Activated T-cell treated with anti-CD3 and anti-CD28 coated beads, Interleukin-2, amount 50 U/mL, for 1 hour (primary cell): ENCODE measurements at regions not wholly inside any gene's neighbourhood (a gene's known extent, or its start where the extent isn't known, plus 50 kb on each side); places are given as distances from the start of the nearest gene placed in this dataset.

Source experiments
- DNase-seq: peaks from one replicate; pipeline ENCODE4 v3.0.0-alpha.2; 2020

DNA sequence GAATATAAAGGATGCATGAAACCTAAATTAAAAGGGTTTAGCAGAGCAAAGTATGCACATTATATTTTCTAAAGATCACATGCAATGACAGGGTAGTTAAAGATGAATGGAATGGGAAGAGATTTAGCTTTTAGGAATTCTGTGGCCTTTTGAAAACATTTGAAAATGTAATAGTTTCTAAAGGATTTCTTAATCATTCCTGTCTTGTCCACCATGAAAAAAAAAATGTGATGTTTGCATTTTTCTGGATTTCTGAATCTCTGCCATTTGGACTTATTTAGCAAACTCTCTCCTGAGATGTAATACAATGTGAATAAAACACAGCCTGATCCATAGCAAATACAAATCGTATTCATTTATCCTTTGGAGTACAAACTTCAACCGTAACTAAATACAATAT lies 126.6 kb upstream of the RAB11FIP2 start:
- DNase-seq, result no peak

DNA sequence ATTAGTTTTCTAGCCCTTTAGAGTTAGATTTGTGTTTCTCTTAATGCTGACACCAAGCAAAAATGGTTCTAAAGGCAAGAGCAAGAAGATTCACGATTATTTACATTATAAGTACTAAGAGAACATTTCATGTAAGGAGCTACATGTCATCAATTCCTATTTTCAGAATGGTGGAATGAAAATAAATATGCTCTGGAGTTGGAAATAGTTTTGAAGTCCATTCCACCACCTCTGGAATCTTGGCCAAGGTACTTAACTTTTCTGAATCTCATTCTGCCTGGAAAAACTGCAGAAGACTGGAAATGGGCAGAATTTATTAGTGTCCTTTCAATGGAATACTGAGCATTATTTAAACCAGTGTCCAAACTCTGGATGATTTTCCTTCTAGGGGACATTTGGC lies 125.1 kb upstream of the RAB11FIP2 start:
- no peak for DNase-seq

DNA sequence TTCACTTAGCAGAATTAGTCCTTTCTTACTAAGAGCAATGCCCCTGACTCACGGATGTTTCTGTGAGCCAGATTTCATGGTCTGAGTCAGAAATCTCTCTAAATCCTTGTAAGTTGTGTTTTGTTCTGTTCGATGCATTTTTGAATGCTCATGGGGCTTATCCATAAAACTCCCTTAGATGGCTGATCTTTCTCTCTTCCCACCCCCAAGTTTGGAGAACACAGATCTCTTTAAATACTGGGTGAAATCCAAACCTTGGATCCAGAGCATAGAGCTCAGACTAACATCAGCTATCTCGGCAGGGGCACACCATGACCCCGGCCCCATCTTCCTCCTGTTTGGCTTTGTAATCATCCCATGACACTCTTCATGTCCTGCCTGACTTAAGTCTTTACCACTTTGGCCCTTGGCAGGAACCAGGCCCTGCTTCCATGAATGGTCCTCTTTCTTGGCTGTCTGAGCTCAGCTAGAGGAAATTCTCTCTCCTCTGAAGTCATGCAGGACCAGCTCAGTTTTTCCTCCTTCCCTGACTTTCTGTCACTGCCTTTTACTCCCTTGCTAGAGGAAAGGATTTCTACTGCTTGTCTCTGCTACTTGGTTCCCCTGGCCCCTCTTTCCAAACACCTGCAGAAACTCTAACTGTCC lies 120.4 kb upstream of the RAB11FIP2 start:
- no peak for DNase-seq

DNA sequence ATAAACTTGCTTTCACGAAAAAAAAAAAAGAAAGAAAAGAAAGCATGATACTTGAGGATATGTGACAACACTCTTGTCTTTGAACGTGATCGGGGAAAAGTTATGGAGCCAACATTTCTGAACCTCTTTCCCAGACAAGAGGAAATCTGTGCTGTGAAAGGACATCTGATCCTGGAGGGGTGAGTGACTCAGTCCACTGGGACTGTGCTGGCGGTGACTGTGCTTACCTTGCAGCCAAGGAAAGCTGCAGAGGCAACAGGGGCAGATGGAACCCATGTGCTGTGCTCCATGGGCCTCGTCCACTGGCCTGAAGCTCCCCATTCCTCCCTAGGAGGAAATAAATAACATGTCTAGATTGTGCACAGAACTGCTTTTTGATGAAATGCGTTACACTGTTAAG lies 116.5 kb upstream of the RAB11FIP2 start:
- DNase-seq, result no peak

DNA sequence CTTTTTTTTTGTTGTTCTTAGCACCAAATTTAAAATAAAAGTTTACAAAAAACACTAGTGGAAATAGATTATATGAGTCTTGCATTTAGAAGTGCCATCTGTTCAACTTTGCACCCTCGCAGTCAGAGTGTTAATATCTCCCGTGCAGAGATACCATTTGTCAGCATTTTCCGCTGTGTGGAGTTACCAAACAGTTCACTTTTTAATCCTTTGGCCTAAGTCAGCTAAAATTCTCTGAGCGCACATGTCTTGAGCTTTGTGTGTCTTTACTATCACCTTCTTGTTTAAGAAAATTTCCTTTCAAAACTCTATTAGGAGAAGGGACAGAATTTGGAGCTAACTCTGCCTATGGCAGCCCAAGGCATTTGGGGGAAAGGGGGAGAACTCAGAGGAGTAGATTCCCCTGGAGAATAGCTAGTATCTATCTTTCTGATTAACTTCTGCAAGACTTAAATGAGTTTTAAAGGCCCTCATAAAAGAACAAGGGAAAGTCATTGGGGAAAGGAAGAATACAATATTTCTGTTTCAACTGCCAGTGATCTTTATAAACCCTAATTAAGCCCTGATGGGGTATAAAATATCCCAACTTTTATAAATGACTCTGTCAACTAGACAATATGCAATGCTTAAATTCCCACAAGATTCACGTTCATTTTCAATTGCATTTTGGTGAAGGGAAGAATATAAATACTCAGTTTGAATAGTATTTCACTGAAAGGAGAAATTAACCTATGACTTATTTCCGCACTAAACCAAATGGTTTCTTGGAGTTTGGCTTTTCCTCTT lies 114.9 kb upstream of the RAB11FIP2 start:
- DNase-seq, result no peak

DNA sequence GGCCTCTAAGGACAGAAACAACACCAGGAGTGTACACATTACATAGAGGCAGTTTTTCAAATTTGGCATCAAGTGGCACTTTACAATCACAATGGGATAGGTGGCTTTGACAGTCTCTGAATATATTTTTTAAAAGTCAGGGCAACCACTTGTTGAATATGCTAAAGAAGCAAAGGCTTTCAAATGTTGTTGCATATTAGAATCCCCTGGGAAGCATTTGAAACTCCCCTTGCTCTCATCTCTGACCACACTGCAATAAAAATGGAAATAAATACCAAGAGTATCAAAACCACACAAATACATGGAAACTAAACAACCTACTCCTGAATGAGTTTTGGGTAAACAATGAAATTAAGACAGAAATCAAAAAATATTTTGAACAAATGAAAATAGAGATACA lies 106.5 kb upstream of the RAB11FIP2 start:
- no peak for DNase-seq

DNA sequence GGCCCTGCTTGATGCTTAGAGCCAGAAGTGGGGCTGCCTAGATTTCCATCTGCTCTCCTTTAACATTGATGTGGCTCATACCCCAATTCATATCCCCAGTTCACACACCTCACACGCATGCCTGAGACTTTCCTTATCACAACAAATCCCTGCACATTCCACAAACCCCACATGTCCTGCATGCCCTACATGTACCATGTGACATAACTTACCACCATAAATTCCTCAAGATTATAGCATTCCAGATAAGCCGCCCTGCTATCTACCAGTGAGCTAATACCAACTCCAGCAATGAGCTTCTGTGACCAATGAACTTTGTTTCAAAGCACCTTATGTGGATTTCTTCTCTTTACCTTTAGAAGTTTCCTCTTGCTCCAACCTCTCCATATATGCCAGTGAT lies 104.7 kb upstream of the RAB11FIP2 start:
- no peak for DNase-seq

DNA sequence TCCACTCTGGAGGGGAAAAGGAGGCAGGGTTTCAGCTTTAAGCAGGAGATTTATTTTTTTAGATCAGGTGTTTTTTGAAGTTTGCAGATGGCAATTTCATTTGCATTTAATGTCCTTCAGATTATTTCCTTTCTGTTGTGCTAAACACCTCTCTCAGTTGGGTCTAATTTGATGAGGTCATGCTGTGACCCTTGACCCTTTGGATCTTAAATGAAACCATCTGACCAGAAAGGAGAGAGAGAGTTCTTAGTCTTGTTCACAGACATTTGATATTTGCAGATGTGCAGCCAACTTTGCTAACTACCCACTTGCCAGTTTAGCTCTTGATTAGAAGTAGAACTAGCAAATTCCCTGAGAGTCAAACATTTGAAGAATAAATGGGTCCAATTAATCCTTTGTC lies 101.5 kb upstream of the RAB11FIP2 start:
- DNase-seq, result no peak

DNA sequence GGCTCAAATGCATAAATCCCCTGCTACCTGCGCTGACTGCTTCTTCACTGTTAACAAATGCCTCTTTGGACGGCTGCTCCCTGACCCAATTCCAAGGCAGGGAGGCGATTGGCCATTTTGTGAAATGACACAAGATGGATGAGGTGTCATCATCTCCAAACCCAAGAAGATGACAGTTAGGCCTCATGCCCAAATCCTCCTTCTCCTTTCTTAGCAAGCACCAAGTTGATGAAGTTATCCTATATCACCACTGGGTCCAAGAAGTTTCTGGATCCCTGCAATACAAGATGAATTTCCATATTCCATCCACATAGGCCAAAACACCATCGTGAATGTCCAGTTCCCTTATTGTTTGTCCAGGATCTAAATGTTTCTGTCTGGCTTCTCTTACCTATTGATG lies 98.5 kb upstream of the RAB11FIP2 start:
- no peak for DNase-seq

DNA sequence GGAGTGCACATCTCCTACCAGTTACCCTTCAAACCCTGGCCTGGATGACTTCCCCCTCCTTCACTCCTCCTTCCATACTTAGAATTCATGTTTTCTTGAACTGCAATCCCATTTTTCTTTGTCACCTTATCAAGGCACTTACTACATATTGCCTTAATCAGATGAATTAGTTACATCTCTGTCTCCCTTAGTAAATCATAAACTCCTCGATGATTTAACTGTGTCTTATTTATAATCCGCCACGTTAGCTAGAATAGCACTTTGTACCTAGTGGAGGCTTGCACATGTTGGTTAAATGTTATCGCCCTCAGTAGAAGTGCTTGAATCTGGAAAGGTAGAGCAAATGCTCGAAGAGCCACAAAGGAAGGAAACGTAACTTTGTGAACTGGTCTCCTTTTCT lies 94.7 kb upstream of the RAB11FIP2 start:
- no peak for DNase-seq

DNA sequence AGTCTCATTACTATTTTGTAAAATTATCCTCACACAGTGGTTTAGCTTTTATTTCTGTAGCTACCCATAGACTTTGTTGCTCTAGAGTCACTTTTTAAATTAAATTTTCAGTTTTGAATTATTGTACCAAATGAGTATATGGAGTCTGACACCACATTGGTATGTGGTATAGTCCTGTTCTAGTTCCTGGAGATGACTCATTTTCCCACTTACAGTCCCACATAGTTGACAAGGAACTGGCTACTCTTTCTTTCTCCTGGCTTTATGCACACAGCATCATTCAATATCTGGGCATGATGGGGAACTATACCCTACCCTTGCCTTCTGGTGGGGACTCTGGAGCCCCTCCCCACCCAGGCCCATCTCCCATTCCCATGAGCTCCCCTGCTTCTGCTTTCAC lies 92.6 kb upstream of the RAB11FIP2 start:
- DNase-seq, result no peak

DNA sequence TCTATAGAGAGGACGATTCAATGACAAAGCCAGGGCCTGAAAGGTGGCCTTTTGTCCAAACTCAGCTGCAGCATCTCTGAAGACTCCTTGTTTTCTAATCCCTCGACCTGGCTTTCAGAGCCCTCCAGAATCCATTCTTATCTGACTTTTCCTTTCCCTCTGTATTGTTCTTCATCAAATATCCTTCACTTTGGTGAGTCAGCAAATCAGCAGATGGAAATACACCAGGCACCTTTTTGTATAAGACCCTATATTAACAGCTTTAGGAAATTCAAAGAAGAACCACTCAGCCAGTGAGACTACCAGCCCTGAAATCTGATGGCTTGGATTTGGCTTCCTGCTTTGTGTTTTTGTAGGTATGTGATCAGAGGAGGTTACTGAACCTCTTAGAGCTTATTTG lies 81.9 kb upstream of the RAB11FIP2 start:
- DNase-seq, result no peak

DNA sequence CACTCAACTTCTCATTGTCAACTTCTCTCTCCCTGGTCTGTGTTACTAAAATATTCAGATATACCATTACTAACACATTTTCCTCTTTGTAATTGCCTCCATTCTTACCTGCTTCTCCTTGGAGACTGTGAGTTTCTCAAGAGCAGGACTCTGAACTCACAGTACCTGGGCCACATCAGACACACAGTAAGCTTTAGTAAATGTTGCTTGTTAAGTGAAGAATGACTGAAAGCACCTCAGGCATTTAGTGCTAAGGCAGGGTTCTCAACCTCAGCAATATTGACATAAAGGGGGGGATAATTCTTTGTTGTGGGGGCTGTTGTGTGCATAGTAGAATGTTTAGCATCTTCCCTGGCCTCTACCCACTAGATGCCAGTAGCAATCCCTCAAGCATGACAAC lies 72.0 kb upstream of the RAB11FIP2 start:
- no peak for DNase-seq

DNA sequence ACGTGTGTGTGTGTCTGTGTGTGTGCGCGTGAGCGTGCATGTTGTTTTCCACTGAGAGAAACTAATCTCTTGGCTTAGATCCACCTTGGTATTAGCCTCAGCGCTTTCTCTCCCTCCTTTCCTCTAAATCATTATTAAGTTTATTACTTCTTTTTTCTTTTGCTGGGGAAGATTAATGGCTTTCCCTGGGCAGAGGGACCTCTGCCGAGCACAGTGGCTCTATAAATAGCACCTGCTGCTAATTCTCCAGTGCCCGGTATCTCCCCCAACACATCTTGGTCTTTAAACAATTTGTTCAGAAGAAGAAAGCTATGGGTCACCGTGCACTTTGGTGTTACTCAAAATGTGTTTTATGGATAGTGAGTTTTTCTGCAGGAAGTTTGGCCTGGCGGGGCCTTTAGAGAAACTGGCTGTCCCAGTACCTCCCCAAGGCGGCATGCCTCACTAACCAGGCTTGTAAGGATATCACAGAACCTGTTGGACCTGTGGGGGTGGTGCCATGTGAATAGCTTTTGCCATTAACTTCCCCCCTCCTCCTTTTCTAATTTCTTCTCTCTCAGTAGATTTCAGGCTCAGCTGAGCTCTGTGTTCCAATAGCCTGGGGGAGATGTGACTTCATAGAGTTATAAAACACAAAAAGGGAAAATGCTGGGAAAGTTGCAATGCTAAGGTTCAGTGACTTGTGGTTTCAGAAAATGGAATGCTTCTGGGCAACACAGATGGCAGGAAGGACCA lies 70.1 kb upstream of the RAB11FIP2 start:
- DNase-seq, result no peak

DNA sequence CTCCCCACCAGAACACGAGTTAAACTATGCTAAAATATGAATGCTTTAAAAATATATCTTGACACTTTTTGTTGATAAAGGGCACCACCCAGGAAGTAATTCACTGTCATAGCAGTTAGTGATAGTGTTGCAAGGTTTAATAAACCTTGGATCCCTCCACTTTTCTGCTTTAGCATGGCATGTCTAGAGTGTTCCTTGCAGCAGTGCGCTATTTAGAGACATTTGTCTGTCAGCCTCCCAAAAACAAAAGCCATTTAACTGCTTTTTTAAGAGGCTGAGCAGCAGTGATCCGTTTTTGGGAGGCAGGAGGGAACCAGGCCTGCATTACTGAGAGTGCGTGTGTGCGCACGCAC lies 69.6 kb upstream of the RAB11FIP2 start:
- no peak for DNase-seq

DNA sequence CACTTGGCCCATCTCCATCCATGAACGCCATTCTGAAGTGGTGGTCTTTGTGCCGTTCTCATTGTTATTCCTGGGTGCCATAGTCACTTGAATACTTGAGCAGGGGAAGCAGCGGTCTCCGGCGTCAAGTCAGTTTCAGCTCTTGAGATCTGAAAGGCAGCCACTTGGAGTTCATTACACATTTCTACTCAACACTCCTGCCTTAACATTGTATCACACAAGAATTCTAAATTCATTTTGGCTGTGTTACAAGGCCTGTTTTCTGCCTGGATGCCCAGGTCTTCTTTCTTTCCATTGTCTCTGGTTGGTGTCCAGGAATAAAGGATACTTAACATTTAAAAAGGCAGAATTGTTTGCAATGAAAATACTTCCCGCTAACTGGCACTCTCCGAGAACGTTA lies 69.0 kb upstream of the RAB11FIP2 start:
- no peak for DNase-seq

DNA sequence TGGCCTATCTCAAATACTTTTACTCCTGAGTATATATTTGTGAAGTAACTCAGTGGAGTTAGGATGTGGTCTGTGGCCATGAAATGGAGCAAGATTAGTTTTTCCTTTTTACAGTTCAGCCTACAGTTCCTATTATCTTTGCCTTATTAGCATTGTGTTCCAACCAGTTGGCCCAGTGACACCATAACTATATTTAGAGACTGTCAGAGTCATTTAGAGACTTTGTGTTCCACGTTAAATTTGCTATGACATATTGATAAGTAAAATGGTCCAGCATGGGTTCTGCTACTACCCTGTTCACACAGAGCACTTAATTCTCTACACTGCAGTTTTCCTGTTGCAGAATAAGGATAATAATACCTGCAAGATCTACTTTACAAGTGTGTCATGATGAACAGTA lies 68.3 kb upstream of the RAB11FIP2 start:
- no peak for DNase-seq

DNA sequence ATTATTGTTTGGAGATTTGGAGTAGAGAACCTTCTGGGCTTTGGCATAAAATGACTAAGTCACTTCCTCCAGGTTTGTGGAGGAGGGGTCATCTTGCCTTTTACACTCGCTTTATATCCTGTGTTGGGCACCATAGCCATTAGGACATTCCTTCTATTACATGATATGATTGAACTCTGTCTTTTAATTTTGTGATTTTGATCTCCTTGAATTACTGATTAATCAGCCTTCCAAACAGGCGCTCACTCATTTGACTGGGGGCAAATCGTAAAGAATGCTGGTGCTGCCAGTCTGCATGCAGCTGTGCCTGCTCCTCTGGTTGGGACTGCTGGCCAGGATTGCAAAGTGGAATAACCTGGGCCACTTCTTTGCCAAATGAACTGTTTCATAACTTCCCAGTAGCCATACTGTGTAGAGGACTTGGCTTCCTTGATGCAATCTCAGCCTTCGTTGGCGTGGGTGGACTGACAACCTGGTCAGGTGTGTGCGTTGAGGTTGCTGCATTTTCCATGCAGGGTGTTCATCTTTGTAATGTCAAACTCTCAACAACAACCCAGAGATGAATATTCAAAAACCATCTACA lies 65.9 kb upstream of the RAB11FIP2 start:
- no peak for DNase-seq

DNA sequence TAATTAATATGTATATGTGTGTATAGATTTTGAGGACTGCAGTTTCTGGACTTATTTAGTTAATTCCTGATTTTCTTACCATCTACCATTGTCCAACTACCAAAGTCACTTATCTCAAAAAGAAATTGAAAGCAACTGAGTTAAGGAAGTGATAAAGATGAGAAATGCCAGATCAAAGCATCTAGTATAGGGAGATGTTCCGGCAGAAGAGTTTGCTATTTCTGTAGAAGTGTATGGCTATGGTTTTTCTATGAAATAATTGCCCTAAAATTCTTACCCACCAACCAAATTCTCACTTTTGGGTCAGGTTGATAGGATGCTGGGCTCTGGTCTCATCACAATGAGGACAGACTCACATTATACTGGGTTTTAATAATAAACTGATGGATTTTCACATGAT lies 64.0 kb upstream of the RAB11FIP2 start:
- DNase-seq, result no peak

DNA sequence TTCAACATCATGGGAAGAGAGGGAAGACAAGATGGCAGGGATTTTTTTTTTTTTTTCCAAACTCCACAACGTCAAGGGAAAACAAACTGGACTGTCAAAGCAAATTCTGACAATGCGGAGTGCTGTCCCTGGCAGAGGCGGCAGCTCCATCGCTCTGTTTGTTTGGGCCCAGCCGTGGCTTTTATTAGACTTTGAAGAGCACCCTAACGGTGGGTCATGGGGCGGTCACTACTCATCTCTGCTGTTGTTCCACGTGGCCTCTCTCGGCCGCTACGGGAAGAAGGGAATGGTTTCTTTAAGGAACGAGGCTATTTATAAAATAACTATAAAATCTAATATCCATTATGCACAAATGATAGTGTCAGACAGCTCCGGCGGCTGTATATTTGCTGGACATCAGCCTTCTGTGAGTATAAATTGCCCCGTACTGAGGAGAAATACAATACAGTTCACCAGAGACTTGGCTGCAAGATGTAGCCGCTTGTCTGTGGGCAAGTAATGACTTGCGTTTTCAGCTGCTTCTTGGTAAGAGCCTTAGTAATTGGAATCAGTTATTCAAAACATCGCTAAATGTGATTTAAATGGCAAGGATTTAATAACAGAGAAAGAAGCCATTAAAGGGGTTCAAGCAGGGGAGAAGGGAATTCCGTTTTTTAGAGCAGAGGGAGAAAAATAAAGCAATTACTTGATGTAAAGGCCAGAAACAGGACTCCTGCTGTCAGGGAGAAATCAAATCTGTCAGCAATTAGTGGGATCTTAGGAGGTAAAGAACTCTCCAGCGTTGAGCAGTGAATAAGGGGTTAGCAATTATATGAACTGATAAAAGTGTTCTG lies 61.7 kb upstream of the RAB11FIP2 start:
- no peak for DNase-seq

DNA sequence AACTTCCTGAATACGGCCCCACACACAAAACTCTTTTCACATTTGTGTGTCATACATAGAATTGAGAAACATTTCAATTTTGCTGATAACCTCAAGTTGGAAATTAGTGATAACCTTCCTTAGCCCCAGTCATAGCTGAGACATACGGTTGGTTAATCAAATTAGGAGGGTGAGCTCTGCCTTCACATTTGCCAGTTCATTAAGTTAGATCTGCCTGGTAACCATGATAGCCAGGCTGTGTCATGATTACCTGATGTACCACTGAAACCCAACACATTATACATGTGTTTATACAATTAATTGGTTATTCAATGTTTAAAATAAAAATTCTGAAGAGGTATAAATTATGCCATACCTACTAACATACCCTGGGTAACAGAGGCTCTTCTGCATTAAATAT lies 60.8 kb upstream of the RAB11FIP2 start:
- no peak for DNase-seq

DNA sequence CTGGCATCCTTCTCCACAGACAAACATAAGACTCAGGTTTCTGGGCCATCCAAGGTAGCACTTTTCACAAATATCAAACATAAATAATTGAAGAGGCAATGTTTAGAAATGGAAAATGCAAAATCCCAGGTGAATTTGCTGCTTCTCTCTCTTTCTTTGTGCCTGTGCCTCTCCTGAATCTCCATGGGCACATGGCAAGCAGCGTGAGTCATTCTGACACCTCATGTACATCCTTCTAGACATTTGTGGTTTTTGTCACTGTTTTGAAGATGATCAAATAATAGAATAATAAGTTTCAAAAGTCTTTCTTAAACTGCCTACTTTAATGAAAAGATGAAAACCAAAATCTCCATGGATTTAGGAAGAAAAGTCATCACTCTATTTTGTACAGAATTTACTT lies 60.3 kb upstream of the RAB11FIP2 start:
- DNase-seq, result no peak

DNA sequence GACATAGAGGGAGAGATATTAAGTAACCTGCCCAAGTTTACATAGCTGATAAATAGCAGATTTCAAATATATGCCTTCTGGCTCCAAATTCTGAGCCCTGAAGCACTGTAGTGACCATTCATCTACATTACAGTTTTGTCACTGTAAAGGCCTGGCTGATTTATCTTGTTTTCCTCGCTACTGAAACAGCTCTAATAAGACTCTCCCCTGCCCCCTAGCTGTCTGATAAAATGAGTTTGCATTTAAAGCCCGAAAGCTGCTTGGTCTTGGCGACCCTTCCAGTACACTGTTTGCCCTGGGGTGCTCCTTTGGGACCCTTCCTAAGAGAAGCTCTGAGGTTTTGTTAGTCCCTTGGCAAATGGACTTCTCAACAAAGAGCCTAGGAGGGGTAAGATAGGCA lies 59.7 kb upstream of the RAB11FIP2 start:
- DNase-seq, result no peak
